ENCODE measurements at regions not wholly inside any gene's neighbourhood (a gene's known extent, or its start where the extent isn't known, plus 50 kb on each side); places are given as distances from the start of the nearest gene placed in this dataset.

GRCh38 chr10:123563581-123563855, 102.6 kb upstream of the GPR26 start:
- TF ChIP-seq CTCF (conservative IDR thresholded peaks at IDR 0.05; ENCODE audit: low read length) (no peak), EZH2phosphoT487 (IDR thresholded peaks at IDR 0.05; ENCODE audit: borderline replicate concordance) (no peak)
